ENCODE measurements at regions not wholly inside any gene's neighbourhood (a gene's known extent, or its start where the extent isn't known, plus 50 kb on each side); places are given as distances from the start of the nearest gene placed in this dataset.

DNA sequence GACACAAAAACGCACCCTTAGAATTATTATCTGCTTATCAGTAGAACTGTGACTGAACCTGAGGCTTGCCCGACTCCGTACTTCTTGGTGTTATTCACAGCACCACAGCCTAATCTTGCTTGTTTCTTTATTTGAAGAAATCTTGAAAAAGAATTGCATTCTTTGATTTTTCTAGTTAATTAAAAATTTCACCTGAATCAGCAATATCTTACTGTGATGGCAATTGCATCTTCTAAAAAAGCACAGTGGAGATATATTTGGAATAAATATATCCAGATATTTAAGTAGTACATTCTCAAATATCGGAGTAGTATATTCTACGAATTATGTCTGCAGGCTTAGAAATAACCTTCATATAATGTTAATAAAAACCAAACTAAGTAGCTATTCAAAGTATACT is 90.1 kb upstream of the LYSMD4 start:
- TF ChIP-seq POLR2AphosphoS5 (IDR thresholded peaks at IDR 0.05; ENCODE audit: low read depth, low read length) (no peak), POLR2A (IDR thresholded peaks at IDR 0.05; ENCODE audit: low read depth, low read length) (no peak), TAF1 (IDR thresholded peaks at IDR 0.05; ENCODE audit: borderline replicate concordance, low read depth, low read length) (no peak)

Measured in GM12892 (cell line).